Osteocyte (in vitro differentiated cells): ENCODE measurements at regions not wholly inside any gene's neighbourhood (a gene's known extent, or its start where the extent isn't known, plus 50 kb on each side); places are given as distances from the start of the nearest gene placed in this dataset.

Source experiments
- DNase-seq: peaks from one replicate; pipeline ENCODE4 v3.0.0; 2021; ENCODE audit warnings: mixed read lengths; ENCODE audit not compliant: unreplicated experiment; ENCODE audit errors: extremely low spot score
- H3K27ac Mint-ChIP-seq: one replicate; pipeline ENCODE4 v1.8.0; 2021; ENCODE audit warnings: mild to moderate bottlenecking, mixed read lengths; ENCODE audit not compliant: unreplicated experiment
- H3K27me3 Mint-ChIP-seq: one replicate; pipeline ENCODE4 v1.8.0; 2021; ENCODE audit warnings: mixed read lengths; ENCODE audit not compliant: unreplicated experiment
- H3K36me3 Mint-ChIP-seq: one replicate; pipeline ENCODE4 v1.8.0; 2021; ENCODE audit warnings: mixed read lengths; ENCODE audit not compliant: unreplicated experiment
- H3K4me1 Mint-ChIP-seq: one replicate; pipeline ENCODE4 v1.8.0; 2021; ENCODE audit warnings: mixed read lengths; ENCODE audit not compliant: unreplicated experiment
- H3K4me3 Mint-ChIP-seq: one replicate; pipeline ENCODE4 v1.8.0; 2021; ENCODE audit warnings: mild to moderate bottlenecking, moderate library complexity, mixed read lengths; ENCODE audit not compliant: unreplicated experiment
- H3K9me3 Mint-ChIP-seq: one replicate; pipeline ENCODE4 v1.8.0; 2021; ENCODE audit warnings: mixed read lengths; ENCODE audit not compliant: unreplicated experiment
- TF ChIP-seq, protein P1 (sequence below): fragments of 200-600 bp; sonication (generic); IDR thresholded peaks from 2 replicates; pipeline ENCODE4 v1.5.0; 2021; ENCODE audit warnings: antibody characterized with exemption, mild to moderate bottlenecking, moderate library complexity

DNA sequence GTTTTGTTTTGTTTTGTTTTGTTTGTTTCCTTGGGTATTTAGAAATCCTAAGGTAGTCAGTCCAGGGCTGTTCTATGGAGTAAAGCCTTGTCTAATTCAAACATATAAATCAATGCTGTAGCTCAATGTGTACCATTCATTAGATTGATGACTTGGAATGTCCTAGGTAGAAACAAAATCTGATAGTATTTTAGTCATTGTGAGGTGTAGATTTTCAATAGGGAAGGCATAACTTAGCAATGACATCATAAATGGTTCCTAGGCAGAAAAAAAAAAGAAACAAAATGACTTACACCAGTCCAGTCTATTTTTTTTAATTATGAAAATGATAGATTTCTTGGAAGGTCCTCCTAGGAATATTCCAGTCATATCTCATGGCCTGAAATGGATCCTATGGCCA lies 189.9 kb downstream of the SPRY2 start:
- no peaks in the 10 kb centered on the region for H3K4me1 Mint-ChIP-seq
- H3K4me3 Mint-ChIP-seq: no peak overlapping the region
- no peak for DNase-seq
- TF ChIP-seq, protein P1, sequence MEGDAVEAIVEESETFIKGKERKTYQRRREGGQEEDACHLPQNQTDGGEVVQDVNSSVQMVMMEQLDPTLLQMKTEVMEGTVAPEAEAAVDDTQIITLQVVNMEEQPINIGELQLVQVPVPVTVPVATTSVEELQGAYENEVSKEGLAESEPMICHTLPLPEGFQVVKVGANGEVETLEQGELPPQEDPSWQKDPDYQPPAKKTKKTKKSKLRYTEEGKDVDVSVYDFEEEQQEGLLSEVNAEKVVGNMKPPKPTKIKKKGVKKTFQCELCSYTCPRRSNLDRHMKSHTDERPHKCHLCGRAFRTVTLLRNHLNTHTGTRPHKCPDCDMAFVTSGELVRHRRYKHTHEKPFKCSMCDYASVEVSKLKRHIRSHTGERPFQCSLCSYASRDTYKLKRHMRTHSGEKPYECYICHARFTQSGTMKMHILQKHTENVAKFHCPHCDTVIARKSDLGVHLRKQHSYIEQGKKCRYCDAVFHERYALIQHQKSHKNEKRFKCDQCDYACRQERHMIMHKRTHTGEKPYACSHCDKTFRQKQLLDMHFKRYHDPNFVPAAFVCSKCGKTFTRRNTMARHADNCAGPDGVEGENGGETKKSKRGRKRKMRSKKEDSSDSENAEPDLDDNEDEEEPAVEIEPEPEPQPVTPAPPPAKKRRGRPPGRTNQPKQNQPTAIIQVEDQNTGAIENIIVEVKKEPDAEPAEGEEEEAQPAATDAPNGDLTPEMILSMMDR: no peak
- H3K27ac Mint-ChIP-seq: no peak overlapping the region
- H3K36me3 Mint-ChIP-seq: no peaks in the 10 kb centered on the region
- no peaks in the 10 kb centered on the region for H3K27me3 Mint-ChIP-seq
- no peaks in the 10 kb centered on the region for H3K9me3 Mint-ChIP-seq

DNA sequence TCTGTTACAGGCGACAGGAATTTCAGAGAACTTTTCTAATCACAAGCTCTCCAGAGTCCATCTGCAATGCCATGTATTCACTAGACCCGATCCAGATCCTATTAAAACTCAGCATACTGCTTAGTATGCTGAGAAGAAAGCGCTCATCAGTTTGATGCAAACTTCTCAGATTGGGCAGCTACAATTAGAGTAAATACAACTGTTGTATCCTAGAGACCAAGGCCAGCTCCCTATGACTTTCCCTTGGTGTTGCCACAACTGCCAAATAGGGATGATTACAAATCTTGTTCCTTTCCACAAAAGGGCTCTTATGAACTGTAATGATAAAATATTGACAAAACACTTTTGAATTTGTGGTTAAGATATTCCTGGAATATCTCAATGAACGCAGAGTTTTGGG lies 191.2 kb downstream of the SPRY2 start:
- H3K4me1 Mint-ChIP-seq: no peaks in the 10 kb centered on the region
- H3K36me3 Mint-ChIP-seq: no peaks in the 10 kb centered on the region
- no peaks in the 10 kb centered on the region for H3K9me3 Mint-ChIP-seq
- DNase-seq: no peak
- no peak overlapping the region for H3K27ac Mint-ChIP-seq
- TF ChIP-seq, protein P1: no peak
- H3K27me3 Mint-ChIP-seq: no peaks in the 10 kb centered on the region
- no peak overlapping the region for H3K4me3 Mint-ChIP-seq

DNA sequence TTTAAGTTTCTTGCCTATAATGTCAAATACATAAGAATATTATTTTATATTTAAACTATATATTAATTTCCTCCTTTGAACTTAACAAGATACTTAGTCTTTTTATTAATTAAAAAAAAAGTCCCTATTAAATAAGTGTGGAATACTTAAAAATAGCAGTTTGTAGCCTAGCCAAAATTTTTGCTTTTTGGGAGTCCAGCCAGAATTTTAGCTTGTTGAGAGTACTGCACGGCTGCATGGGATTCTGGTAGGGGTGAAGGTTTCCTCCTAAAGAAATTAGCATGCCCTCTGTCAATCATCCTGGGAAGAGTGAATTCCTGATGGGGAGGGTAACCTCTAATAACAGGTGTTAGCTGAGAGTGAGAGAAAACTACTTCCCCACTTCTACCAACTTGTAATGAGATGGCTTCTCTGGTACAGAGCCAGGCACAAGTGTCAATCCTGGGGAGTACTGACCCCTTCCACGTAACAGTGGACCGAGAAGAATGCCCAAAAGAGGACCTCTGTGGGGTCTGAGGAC lies 195.7 kb downstream of the SPRY2 start:
- H3K27ac Mint-ChIP-seq: no peak overlapping the region
- H3K27me3 Mint-ChIP-seq: no peaks in the 10 kb centered on the region
- TF ChIP-seq, protein P1: no peak
- no peaks in the 10 kb centered on the region for H3K9me3 Mint-ChIP-seq
- peaks cover 17% of the 10 kb centered on the region for H3K4me1 Mint-ChIP-seq
- H3K36me3 Mint-ChIP-seq: no peaks in the 10 kb centered on the region
- DNase-seq: no peak
- H3K4me3 Mint-ChIP-seq: no peak overlapping the region

DNA sequence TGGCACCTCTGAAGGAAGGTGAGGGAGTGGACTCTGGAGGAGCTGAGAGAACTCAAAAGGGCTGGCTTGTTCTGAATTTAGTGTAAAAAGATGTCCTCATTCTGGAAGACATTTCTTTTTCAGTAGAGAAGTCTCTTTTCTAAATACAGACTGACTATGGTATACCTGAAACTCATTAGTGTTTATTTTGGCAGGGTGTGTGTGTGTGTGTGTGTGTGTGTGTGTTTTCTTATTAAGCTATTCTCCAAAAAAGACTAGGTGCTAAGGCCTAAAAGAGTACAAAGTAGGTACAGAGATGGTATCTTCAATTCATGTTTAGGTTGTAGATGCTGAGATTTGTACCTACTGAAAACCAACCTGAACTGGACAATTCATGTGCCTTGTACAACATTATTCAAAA lies 196.4 kb downstream of the SPRY2 start:
- no peak overlapping the region for H3K27ac Mint-ChIP-seq
- no peak for DNase-seq

DNA sequence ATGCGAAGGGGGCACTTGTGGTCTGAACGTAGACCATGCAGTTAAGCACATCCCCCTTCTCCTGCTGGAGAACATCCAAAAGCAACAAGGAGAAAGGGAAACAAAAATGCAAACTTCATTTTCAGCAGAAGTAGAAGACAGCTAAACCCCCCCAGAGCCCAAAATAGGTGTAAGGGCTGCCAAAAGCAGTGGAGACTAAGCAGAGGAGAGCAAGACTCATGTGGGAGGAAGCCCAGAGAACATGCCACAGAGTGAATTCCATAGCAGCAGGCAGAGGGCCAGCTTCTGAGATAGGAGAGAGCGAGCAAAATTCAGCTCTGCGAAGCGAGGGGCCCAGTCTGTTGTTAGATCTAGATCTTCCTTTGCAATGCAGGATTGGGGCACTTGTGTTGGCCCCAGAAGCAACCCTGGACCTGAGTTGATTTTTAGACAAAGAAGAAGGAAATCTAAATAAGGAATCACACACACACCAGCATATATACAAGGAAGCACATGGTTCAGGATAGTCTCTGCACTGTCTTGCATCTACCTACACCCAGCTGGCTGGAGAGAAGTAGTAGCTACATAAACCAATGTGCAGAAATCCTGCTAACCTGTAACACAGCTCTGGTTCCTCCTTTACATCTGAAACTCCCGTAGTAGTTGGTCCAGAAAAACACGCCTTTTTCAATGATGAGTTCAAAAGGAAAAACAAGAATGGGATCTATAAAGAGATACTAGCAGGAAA lies 199.6 kb downstream of the SPRY2 start:
- Mint-ChIP-seq H3K4me3 (no peak overlapping the region), H3K36me3 (no peaks in the 10 kb centered on the region), H3K27me3 (no peaks in the 10 kb centered on the region), H3K4me1 (peaks cover 21% of the 10 kb centered on the region), H3K9me3 (no peaks in the 10 kb centered on the region), H3K27ac (peak overlapping the region; percentile 74)
- DNase-seq: no peak
- TF ChIP-seq, protein P1: no peak

More for the DNA sequence above, 196.4 kb downstream of the SPRY2 start:
- Mint-ChIP-seq H3K9me3 (no peaks in the 10 kb centered on the region), H3K4me3 (no peak overlapping the region), H3K36me3 (no peaks in the 10 kb centered on the region), H3K4me1 (peaks cover 21% of the 10 kb centered on the region), H3K27me3 (no peaks in the 10 kb centered on the region)
- TF ChIP-seq, protein P1: no peak
